ENCODE measurements at regions not wholly inside any gene's neighbourhood (a gene's known extent, or its start where the extent isn't known, plus 50 kb on each side); places are given as distances from the start of the nearest gene placed in this dataset.

GRCh38 chr4:20386001-20386740, 134.5 kb downstream of the SLIT2 start:
- TF ChIP-seq CTCF (IDR thresholded peaks at IDR 0.05; ENCODE audit: low read depth, low read length) (no peak), POLR2A (IDR thresholded peaks at IDR 0.05; ENCODE audit: extremely low read depth, insufficient read length) (no peak), MAX (IDR thresholded peaks at IDR 0.05; ENCODE audit: low read depth, low read length) (no peak)
